GM23248 (cell line): ENCODE measurements at regions not wholly inside any gene's neighbourhood (a gene's known extent, or its start where the extent isn't known, plus 50 kb on each side); places are given as distances from the start of the nearest gene placed in this dataset.

Source experiments
- EZH2 ChIP-seq: fragments of 200-600 bp; sonication (generic); IDR thresholded peaks from 2 replicates; pipeline ENCODE4 v1.6.1; 2018; ENCODE audit warnings: antibody characterized with exemption, mild to moderate bottlenecking; ENCODE audit not compliant: insufficient read depth, poor library complexity, severe bottlenecking
- EZH2phosphoT487 ChIP-seq: fragments of 200-600 bp; sonication (generic); IDR thresholded peaks from 2 replicates; pipeline ENCODE4 v1.6.1; 2018; ENCODE audit warnings: antibody characterized with exemption, moderate library complexity, mild to moderate bottlenecking, low read depth; ENCODE audit not compliant: insufficient read depth

DNA sequence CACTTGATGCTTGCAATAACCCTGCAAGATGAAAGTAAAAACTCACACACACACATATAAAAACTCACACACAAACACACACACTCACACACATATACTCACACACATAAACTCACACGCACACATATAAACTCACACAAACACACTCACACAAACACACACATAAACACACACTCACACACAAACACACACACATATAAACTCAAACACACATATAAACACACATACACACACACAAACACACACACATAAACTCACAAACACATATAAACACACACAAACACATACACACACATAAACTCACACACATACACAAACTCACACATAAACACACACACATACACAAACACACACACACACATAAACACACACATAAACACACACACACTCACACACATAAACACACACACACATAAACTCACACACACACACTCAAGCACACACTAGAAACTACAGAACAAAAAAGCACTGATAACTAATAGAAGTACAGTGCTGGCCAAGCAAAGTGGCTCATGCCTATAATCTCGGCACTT lies 117.7 kb upstream of the TEKT4 start:
- TF ChIP-seq EZH2: no peak
- no peak for TF ChIP-seq EZH2phosphoT487
